Astrocyte of the cerebellum (primary cell): ENCODE measurements at regions not wholly inside any gene's neighbourhood (a gene's known extent, or its start where the extent isn't known, plus 50 kb on each side); places are given as distances from the start of the nearest gene placed in this dataset.

Source experiments
- DNase-seq: peaks from one replicate; pipeline ENCODE4 v3.0.0-alpha.2; 2011; ENCODE audit warnings: low read depth
- H3K4me3 ChIP-seq: 2 replicates; pipeline ENCODE4 v1.5.1; 2011; ENCODE audit warnings: mild to moderate bottlenecking, low read depth, low read length, moderate library complexity
- CTCF ChIP-seq: IDR thresholded peaks from 2 replicates; pipeline ENCODE4 v1.5.1; 2012; ENCODE audit warnings: low read length, low read depth, moderate library complexity, mild to moderate bottlenecking; ENCODE audit errors: missing control alignments
- in situ Hi-C: cut with HindIII; loops from 2 replicates; pipeline ENCODE4 v1.10.0; 2017; ENCODE audit warnings: low sequenced_read_pairs

GRCh38 chr3:159237226-159237625, 435.4 kb downstream of the MFSD1 start:
- TF ChIP-seq CTCF, result no peak
- in situ Hi-C loops, result no loop called here
- no peak for DNase-seq
- no peak overlapping the region for H3K4me3 ChIP-seq

GRCh38 chr3:159238646-159239045, 436.8 kb downstream of the MFSD1 start:
- no peak for TF ChIP-seq CTCF
- in situ Hi-C loops, result no loop called here
- DNase-seq, result no peak

GRCh38 chr3:159239059-159239458, 437.2 kb downstream of the MFSD1 start:
- no peak overlapping the region for H3K4me3 ChIP-seq
- no peak for DNase-seq
- in situ Hi-C loops, result no loop called here
- no peak for TF ChIP-seq CTCF

More at GRCh38 chr3:159238646-159239045, 436.8 kb downstream of the MFSD1 start:
- no peak overlapping the region for H3K4me3 ChIP-seq

- no peak for TF ChIP-seq CTCF
- no peak for DNase-seq
- no peak overlapping the region for H3K4me3 ChIP-seq
- in situ Hi-C loops, result no loop called here
Observed at GRCh38 chr3:159244933-159245332, 443.1 kb downstream of the MFSD1 start.

GRCh38 chr3:159245871-159246270, 444.0 kb downstream of the MFSD1 start:
- DNase-seq, result no peak
- no peak for TF ChIP-seq CTCF
- in situ Hi-C loops, result no loop called here
- no peak overlapping the region for H3K4me3 ChIP-seq

- no peak for TF ChIP-seq CTCF
- no peak overlapping the region for H3K4me3 ChIP-seq
- DNase-seq, result no peak
- in situ Hi-C loops, result no loop called here
Observed at GRCh38 chr3:159246385-159246784, 444.5 kb downstream of the MFSD1 start.

- H3K4me3 ChIP-seq, result no peak overlapping the region
- no peak for TF ChIP-seq CTCF
- in situ Hi-C loops, result loop anchor here (25.0 kb wide), 1 partner anchor 338 kb away; no protein-coding TSS in a partner anchor
- no peak for DNase-seq
Observed at GRCh38 chr3:159249472-159250174, 447.8 kb downstream of the MFSD1 start.
